Caco-2 (cell line): ENCODE measurements at regions not wholly inside any gene's neighbourhood (a gene's known extent, or its start where the extent isn't known, plus 50 kb on each side); places are given as distances from the start of the nearest gene placed in this dataset.

Experiments
- BruUV-seq: library from RNA; stranded (reverse); fragments of 400-500 nt; replicated peaks from 2 replicates; lab custom pipeline; 2021; lab: Mats Ljungman, UMichigan
- CTCF ChIA-PET: fragments of 300-600 bp; sonication (Branson Sonifier 250); formaldehyde crosslinking; loops from one replicate; lab custom pipeline; 2022; ENCODE audit warnings: antibody characterized with exemption; lab: Charles Lee
- POLR2A ChIA-PET: fragments of 300-600 bp; sonication (Branson Sonifier 250); formaldehyde crosslinking; loops from one replicate; lab custom pipeline; 2022; ENCODE audit warnings: antibody characterized with exemption; lab: Charles Lee
- DNase-seq, 2 experiments: peaks; one replicate each; pipeline versions ENCODE4 v3.0.0 to v3.0.0-alpha.2; 2020 to 2022
- H3K27me3 ChIP-seq: replicated peaks from 2 replicates; pipeline ENCODE4 v1.6.0; 2011; ENCODE audit warnings: low read length; ENCODE audit not compliant: control insufficient read depth, insufficient read depth
- H3K36me3 ChIP-seq: 2 replicates; pipeline ENCODE4 v1.5.1; 2011; ENCODE audit warnings: low read length; ENCODE audit not compliant: control insufficient read depth, insufficient read depth
- H3K4me1 ChIP-seq: fragments of 250-450 bp; sonication (Bioruptor Pico); 2 replicates; pipeline ENCODE4 v1.5.1; 2020; ENCODE audit warnings: mild to moderate bottlenecking
- H3K4me3 ChIP-seq: 2 replicates; pipeline ENCODE4 v1.5.1; 2011; ENCODE audit warnings: low read depth, mild to moderate bottlenecking, control low read depth, low read length
- H3K9me3 ChIP-seq: fragments of 250-450 bp; sonication (Bioruptor Pico); 2 replicates; pipeline ENCODE4 v1.5.1; 2020; ENCODE audit warnings: mild to moderate bottlenecking, moderate library complexity
- H3K27ac Mint-ChIP-seq: one replicate; pipeline ENCODE4 v1.8.0; 2022; ENCODE audit warnings: mixed read lengths; ENCODE audit not compliant: unreplicated experiment
- H3K27me3 Mint-ChIP-seq: one replicate; pipeline ENCODE4 v1.8.0; 2022; ENCODE audit warnings: mixed read lengths; ENCODE audit not compliant: insufficient read depth, unreplicated experiment
- H3K36me3 Mint-ChIP-seq: one replicate; pipeline ENCODE4 v1.8.0; 2022; ENCODE audit warnings: mild to moderate bottlenecking, mixed read lengths; ENCODE audit not compliant: insufficient read depth, unreplicated experiment
- H3K4me1 Mint-ChIP-seq: one replicate; pipeline ENCODE4 v1.8.0; 2022; ENCODE audit warnings: low read depth, mixed read lengths; ENCODE audit not compliant: unreplicated experiment
- H3K4me3 Mint-ChIP-seq: one replicate; pipeline ENCODE4 v1.8.0; 2022; ENCODE audit warnings: mild to moderate bottlenecking, moderate library complexity, mixed read lengths; ENCODE audit not compliant: unreplicated experiment
- H3K9me3 Mint-ChIP-seq: one replicate; pipeline ENCODE4 v1.8.0; 2022; ENCODE audit warnings: mixed read lengths; ENCODE audit not compliant: unreplicated experiment
- intact Hi-C: fragments of 100-400 bp; cut with micrococcal nuclease; formaldehyde crosslinking; loops from one replicate; pipeline ENCODE4 v1.10.0; 2022; ENCODE audit not compliant: unreplicated experiment
- TF ChIP-seq, protein P1 (sequence below), 2 experiments: fragments of 200-600 bp in 1 of 2; IDR thresholded peaks; 1 replicate in 1 of 2; 2 replicates in 1 of 2; pipeline versions ENCODE4 v1.5.1 to v1.8.0; 2011 to 2022; ENCODE audit warnings: antibody characterized with exemption in 1 of 2, control low read depth in 1 of 2, inconsistent platforms in 1 of 2, low read depth in 1 of 2, low read length in 1 of 2, mild to moderate bottlenecking in 1 of 2, moderate library complexity in 1 of 2; ENCODE audit not compliant: insufficient read depth in 1 of 2, severe bottlenecking in 1 of 2, unreplicated experiment in 1 of 2

DNA sequence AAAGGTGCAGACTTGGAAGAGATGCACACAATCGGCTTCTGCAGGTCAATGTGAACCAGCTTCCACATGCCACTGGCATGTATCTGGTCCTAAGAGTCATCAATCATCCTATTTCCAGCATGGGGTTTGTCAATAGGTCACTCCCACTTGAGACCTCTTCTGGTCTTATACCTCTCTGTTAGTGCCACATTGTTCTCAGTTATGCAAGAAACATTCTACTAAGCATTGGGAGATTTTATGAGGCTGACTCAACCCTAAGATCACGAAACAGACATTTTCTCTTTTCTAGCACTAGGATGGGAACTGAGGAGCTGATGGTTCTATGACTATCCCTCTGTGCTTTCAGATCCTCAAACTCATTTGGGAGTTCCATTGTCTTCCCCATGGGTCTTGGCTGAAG lies 581.5 kb upstream of the KLF12 start:
- Histone ChIP-seq H3K36me3 (no peaks in the 10 kb centered on the region), H3K27me3 (no peaks in the 10 kb centered on the region), H3K4me1 (no peaks in the 10 kb centered on the region), H3K4me3 (no peak overlapping the region), H3K9me3 (0 out of 2 replicates have a peak, but pooled peaks cover 5% of the 10 kb centered on the region)
- Mint-ChIP-seq H3K9me3 (no peaks in the 10 kb centered on the region), H3K4me1 (no peaks in the 10 kb centered on the region), H3K27me3 (no peaks in the 10 kb centered on the region), H3K36me3 (no peaks in the 10 kb centered on the region), H3K4me3 (no peak overlapping the region), H3K27ac (no peak overlapping the region)
- TF ChIP-seq, protein P1, sequence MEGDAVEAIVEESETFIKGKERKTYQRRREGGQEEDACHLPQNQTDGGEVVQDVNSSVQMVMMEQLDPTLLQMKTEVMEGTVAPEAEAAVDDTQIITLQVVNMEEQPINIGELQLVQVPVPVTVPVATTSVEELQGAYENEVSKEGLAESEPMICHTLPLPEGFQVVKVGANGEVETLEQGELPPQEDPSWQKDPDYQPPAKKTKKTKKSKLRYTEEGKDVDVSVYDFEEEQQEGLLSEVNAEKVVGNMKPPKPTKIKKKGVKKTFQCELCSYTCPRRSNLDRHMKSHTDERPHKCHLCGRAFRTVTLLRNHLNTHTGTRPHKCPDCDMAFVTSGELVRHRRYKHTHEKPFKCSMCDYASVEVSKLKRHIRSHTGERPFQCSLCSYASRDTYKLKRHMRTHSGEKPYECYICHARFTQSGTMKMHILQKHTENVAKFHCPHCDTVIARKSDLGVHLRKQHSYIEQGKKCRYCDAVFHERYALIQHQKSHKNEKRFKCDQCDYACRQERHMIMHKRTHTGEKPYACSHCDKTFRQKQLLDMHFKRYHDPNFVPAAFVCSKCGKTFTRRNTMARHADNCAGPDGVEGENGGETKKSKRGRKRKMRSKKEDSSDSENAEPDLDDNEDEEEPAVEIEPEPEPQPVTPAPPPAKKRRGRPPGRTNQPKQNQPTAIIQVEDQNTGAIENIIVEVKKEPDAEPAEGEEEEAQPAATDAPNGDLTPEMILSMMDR (IDR thresholded peaks at IDR 0.05; ENCODE audit: insufficient read depth in 1 of 2, low read depth in 1 of 2, low read length in 1 of 2, severe bottlenecking in 1 of 2, unreplicated experiment in 1 of 2), result no peak
- BruUV-seq, result no TSS peak
- ChIA-PET POLR2A (no interaction called here), CTCF (no interaction called here)
- intact Hi-C loops, result no loop called here
- no peak for DNase-seq

DNA sequence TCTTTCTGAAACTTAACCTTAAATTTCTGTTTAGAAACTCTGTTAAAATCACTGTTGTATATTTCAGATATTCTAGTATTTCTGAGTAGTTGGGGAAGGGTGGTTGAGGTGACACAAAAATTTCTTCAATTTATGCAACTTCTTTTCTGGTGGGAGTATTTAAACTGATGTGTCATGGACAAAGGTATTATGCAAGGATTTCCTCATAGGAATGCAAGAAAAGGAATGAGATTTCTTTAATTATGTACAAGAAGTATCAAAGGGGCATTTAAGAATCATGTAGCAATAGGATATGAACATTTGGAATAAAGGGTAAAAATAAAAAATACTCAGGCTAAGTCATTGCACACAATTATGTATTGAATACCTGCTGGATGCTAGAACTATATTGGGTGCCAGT lies 575.8 kb upstream of the KLF12 start:
- Histone ChIP-seq H3K4me1 (no peaks in the 10 kb centered on the region), H3K27me3 (no peaks in the 10 kb centered on the region), H3K4me3 (no peak overlapping the region), H3K9me3 (no peaks in the 10 kb centered on the region), H3K36me3 (no peaks in the 10 kb centered on the region)
- ChIA-PET CTCF (no interaction called here), POLR2A (no interaction called here)
- BruUV-seq, result no TSS peak
- H3K4me1 Mint-ChIP-seq, result no peaks in the 10 kb centered on the region
- TF ChIP-seq, protein P1 (IDR thresholded peaks at IDR 0.05; ENCODE audit: insufficient read depth in 1 of 2, low read depth in 1 of 2, low read length in 1 of 2, severe bottlenecking in 1 of 2, unreplicated experiment in 1 of 2), result no peak
- no peaks in the 10 kb centered on the region for H3K9me3 Mint-ChIP-seq
- intact Hi-C loops, result no loop called here
- H3K27me3 Mint-ChIP-seq, result peaks cover 7% of the 10 kb centered on the region
- H3K36me3 Mint-ChIP-seq, result no peaks in the 10 kb centered on the region
- no peak overlapping the region for H3K27ac Mint-ChIP-seq
- no peak overlapping the region for H3K4me3 Mint-ChIP-seq
- no peak for DNase-seq

DNA sequence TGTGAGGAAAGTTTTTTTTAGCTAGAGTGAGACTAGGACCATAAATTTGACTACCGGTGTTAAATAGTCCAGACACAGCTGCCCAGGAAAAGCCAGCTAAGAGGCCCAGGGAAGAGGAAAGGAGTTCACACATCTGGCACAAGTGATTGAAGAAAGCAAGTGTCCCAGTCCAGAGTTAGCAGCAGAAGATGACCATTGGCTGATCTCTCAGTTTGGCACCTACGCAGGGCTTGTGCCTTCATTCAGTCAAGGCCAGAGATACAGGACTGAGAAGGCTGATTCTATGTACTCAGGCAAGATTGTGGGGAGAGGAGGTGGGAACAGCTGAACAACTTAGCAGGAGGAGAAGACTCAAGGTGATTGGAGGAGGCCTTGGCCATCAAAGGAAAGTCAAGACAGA lies 575.0 kb upstream of the KLF12 start:
- no peaks in the 10 kb centered on the region for H3K9me3 Mint-ChIP-seq
- DNase-seq, result no peak
- H3K9me3 ChIP-seq, result no peaks in the 10 kb centered on the region
- ChIA-PET POLR2A (no interaction called here), CTCF (no interaction called here)
- no peak overlapping the region for H3K27ac Mint-ChIP-seq
- H3K4me3 Mint-ChIP-seq, result no peak overlapping the region
- H3K4me1 ChIP-seq, result no peaks in the 10 kb centered on the region
- H3K4me1 Mint-ChIP-seq, result no peaks in the 10 kb centered on the region
- no peaks in the 10 kb centered on the region for H3K36me3 ChIP-seq
- no peaks in the 10 kb centered on the region for H3K27me3 ChIP-seq
- no peaks in the 10 kb centered on the region for H3K36me3 Mint-ChIP-seq
- H3K27me3 Mint-ChIP-seq, result peaks cover 7% of the 10 kb centered on the region
- no TSS peak for BruUV-seq
- H3K4me3 ChIP-seq, result no peak overlapping the region
- intact Hi-C loops, result no loop called here
- TF ChIP-seq, protein P1 (IDR thresholded peaks at IDR 0.05; ENCODE audit: insufficient read depth in 1 of 2, low read depth in 1 of 2, low read length in 1 of 2, severe bottlenecking in 1 of 2, unreplicated experiment in 1 of 2), result no peak
